Activated T-helper 2 cell treated with anti-CD3 and anti-CD28 coated beads, Interferon-gamma antibody, Interleukin-2, Interleukin-4, amounts not matched to agents 10 μg/mL and 5 μg/mL and 100 μg/mL, durations not matched to agents 14 hours and 24 hours and 36 hours (primary cell): ENCODE measurements at regions not wholly inside any gene's neighbourhood (a gene's known extent, or its start where the extent isn't known, plus 50 kb on each side); places are given as distances from the start of the nearest gene placed in this dataset.
"Not testable (repeated sequence)": the region's sequence is repeated elsewhere in the genome, so short reads cannot be mapped to it uniquely, and the experiment has no call there.

Experiments used
- DNase-seq: peaks from one replicate; pipeline ENCODE4 v3.0.0; 2021; ENCODE audit warnings: low spot score
- H3K27ac Mint-ChIP-seq: one replicate; pipeline ENCODE4 v1.8.0; 2021; ENCODE audit warnings: mixed read lengths
- H3K27me3 Mint-ChIP-seq: one replicate; pipeline ENCODE4 v1.8.0; 2021; ENCODE audit warnings: low read depth, mixed read lengths
- H3K36me3 Mint-ChIP-seq: one replicate; pipeline ENCODE4 v1.8.0; 2021; ENCODE audit warnings: low read depth, mixed read lengths
- H3K4me1 Mint-ChIP-seq: one replicate; pipeline ENCODE4 v1.8.0; 2021; ENCODE audit warnings: low read depth, mixed read lengths
- H3K4me3 Mint-ChIP-seq: one replicate; pipeline ENCODE4 v1.8.0; 2021; ENCODE audit warnings: low read depth, mild to moderate bottlenecking, moderate library complexity, mixed read lengths
- H3K9me3 Mint-ChIP-seq: one replicate; pipeline ENCODE4 v1.8.0; 2021; ENCODE audit warnings: mixed read lengths
- intact Hi-C: fragments of 100-400 bp; cut with micrococcal nuclease; formaldehyde crosslinking; loops from one replicate; pipeline ENCODE4 v1.15.1; 2023

- no peak overlapping the region for H3K27ac Mint-ChIP-seq
- H3K4me1 Mint-ChIP-seq = no peaks in the 10 kb centered on the region
- peaks cover 8% of the 10 kb centered on the region for H3K9me3 Mint-ChIP-seq
- intact Hi-C loops = no loop called here
- H3K4me3 Mint-ChIP-seq = no peak overlapping the region
- DNase-seq = no peak
- no peaks in the 10 kb centered on the region for H3K27me3 Mint-ChIP-seq
- no peaks in the 10 kb centered on the region for H3K36me3 Mint-ChIP-seq
Observed at GRCh38 chr5:117547192-117547591, 972.6 kb upstream of the SEMA6A start.

DNA sequence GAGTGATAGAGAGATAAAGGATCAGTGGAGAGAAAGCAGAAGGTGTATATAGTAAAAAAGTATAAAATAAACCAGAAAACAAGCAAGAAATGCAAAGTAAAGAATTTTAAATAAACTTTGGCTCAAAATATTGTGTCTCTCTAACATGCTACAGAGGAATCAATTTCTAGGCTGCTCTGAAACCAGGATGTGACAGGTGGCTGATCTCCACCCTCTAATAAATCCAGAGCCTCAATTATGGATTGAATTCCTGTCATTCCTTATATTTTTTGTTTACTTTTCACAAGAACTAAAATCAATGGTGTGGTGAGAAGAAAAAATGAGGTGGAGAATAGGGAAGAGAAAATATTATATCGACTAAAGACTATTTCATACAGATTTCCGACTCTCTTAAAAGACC is 965.1 kb upstream of the SEMA6A start:
- DNase-seq = no peak
- no peak overlapping the region for H3K4me3 Mint-ChIP-seq
- H3K27me3 Mint-ChIP-seq = no peaks in the 10 kb centered on the region
- intact Hi-C loops = no loop called here
- no peaks in the 10 kb centered on the region for H3K4me1 Mint-ChIP-seq
- H3K9me3 Mint-ChIP-seq = peaks cover 22% of the 10 kb centered on the region
- H3K27ac Mint-ChIP-seq = no peak overlapping the region
- H3K36me3 Mint-ChIP-seq = no peaks in the 10 kb centered on the region

- no peak for DNase-seq
- no peak overlapping the region for H3K27ac Mint-ChIP-seq
- H3K36me3 Mint-ChIP-seq = no peaks in the 10 kb centered on the region
- no peaks in the 10 kb centered on the region for H3K27me3 Mint-ChIP-seq
- H3K4me3 Mint-ChIP-seq = no peak overlapping the region
- intact Hi-C loops = no loop called here
- H3K9me3 Mint-ChIP-seq = peaks cover 8% of the 10 kb centered on the region
- H3K4me1 Mint-ChIP-seq = no peaks in the 10 kb centered on the region
Observed at GRCh38 chr5:117533792-117534191, 959.2 kb upstream of the SEMA6A start.

GRCh38 chr5:117533051-117533670 is 958.5 kb upstream of the SEMA6A start:
- H3K27ac Mint-ChIP-seq, H3K36me3 Mint-ChIP-seq, H3K27me3 Mint-ChIP-seq, intact Hi-C loops, DNase-seq, H3K4me3 Mint-ChIP-seq, H3K4me1 Mint-ChIP-seq, H3K9me3 Mint-ChIP-seq: not testable (repeated sequence)

- no peaks in the 10 kb centered on the region for H3K9me3 Mint-ChIP-seq
- no peaks in the 10 kb centered on the region for H3K4me1 Mint-ChIP-seq
- no peak overlapping the region for H3K27ac Mint-ChIP-seq
- DNase-seq = no peak
- H3K36me3 Mint-ChIP-seq = no peaks in the 10 kb centered on the region
- intact Hi-C loops = no loop called here
- H3K27me3 Mint-ChIP-seq = no peaks in the 10 kb centered on the region
- no peak overlapping the region for H3K4me3 Mint-ChIP-seq
Observed at GRCh38 chr5:117519957-117520500, 945.4 kb upstream of the SEMA6A start.

- H3K27me3 Mint-ChIP-seq = no peaks in the 10 kb centered on the region
- no peaks in the 10 kb centered on the region for H3K4me1 Mint-ChIP-seq
- no peaks in the 10 kb centered on the region for H3K9me3 Mint-ChIP-seq
- H3K4me3 Mint-ChIP-seq = no peak overlapping the region
- intact Hi-C loops = no loop called here
- H3K36me3 Mint-ChIP-seq = no peaks in the 10 kb centered on the region
- H3K27ac Mint-ChIP-seq = no peak overlapping the region
- no peak for DNase-seq
Observed at GRCh38 chr5:117504305-117504704, 929.7 kb upstream of the SEMA6A start.

GRCh38 chr5:117497601-117498000 is 923.0 kb upstream of the SEMA6A start:
- Mint-ChIP-seq H3K4me1 (no peaks in the 10 kb centered on the region), H3K36me3 (no peaks in the 10 kb centered on the region), H3K9me3 (no peaks in the 10 kb centered on the region), H3K27ac (no peak overlapping the region), H3K4me3 (no peak overlapping the region), H3K27me3 (no peaks in the 10 kb centered on the region)
- intact Hi-C loops = no loop called here
- DNase-seq = no peak

DNA sequence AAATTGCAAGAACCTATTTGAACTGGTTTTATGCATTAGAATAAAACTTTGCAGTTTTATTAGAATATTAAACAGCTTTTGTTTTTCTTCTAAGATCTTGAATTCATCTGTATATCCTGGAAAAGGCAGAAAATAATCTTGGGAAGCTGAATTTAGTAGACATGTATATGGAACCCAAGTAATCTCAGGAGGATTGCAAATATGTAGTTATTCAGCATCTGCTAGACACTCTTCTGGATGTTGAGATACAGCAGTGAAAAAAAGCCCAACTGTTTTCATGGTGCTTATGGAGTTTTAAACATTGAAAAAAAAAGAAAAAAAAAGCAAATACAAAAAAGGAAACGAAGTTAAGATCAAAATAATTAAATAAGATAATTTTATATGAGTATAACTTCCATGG is 922.2 kb upstream of the SEMA6A start:
- intact Hi-C loops = no loop called here
- Mint-ChIP-seq H3K27me3 (no peaks in the 10 kb centered on the region), H3K9me3 (no peaks in the 10 kb centered on the region), H3K36me3 (no peaks in the 10 kb centered on the region), H3K4me3 (no peak overlapping the region), H3K4me1 (no peaks in the 10 kb centered on the region), H3K27ac (no peak overlapping the region)
- DNase-seq = no peak

- intact Hi-C loops = no loop called here
- Mint-ChIP-seq H3K36me3 (no peaks in the 10 kb centered on the region), H3K4me1 (no peaks in the 10 kb centered on the region), H3K9me3 (no peaks in the 10 kb centered on the region), H3K27ac (no peak overlapping the region), H3K27me3 (no peaks in the 10 kb centered on the region), H3K4me3 (no peak overlapping the region)
- DNase-seq = no peak
Observed at GRCh38 chr5:117494188-117494587, 919.6 kb upstream of the SEMA6A start.

DNA sequence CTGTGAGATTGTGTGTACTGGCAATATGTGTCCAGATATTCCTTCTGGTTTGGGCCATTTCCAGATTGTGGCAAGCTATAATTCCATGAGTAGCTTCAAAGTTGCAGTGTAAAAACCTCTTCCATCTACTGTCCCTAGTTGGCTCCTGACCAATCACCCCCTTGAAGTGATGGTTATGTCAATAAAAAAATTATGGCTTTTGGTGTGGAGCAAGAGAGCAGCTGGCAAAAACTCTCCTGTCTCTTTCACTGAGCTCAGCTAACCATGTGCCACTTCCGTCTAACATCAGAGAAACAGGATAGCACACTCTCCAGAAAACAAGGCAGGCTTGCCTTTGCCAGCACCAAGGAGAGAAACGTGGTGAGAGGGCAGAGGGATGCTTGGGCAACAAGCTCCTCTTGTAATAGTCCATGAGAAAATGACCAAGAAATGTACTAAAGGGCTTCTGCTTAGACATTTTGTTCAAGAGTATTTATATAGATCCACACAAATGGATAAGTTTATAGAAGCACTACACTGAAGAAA is 914.4 kb upstream of the SEMA6A start:
- Mint-ChIP-seq H3K4me3 (no peak overlapping the region), H3K27me3 (no peaks in the 10 kb centered on the region), H3K36me3 (no peaks in the 10 kb centered on the region), H3K4me1 (no peaks in the 10 kb centered on the region), H3K9me3 (no peaks in the 10 kb centered on the region), H3K27ac (no peak overlapping the region)
- no peak for DNase-seq
- intact Hi-C loops = no loop called here

GRCh38 chr5:117487556-117487955 is 912.9 kb upstream of the SEMA6A start:
- no peaks in the 10 kb centered on the region for H3K4me1 Mint-ChIP-seq
- no peak overlapping the region for H3K4me3 Mint-ChIP-seq
- no peak overlapping the region for H3K27ac Mint-ChIP-seq
- no peaks in the 10 kb centered on the region for H3K27me3 Mint-ChIP-seq
- H3K9me3 Mint-ChIP-seq = no peaks in the 10 kb centered on the region
- intact Hi-C loops = no loop called here
- no peaks in the 10 kb centered on the region for H3K36me3 Mint-ChIP-seq
- DNase-seq = no peak

GRCh38 chr5:117486879-117487391 is 912.3 kb upstream of the SEMA6A start:
- Mint-ChIP-seq H3K9me3 (no peaks in the 10 kb centered on the region), H3K27ac (no peak overlapping the region), H3K4me3 (no peak overlapping the region), H3K4me1 (no peaks in the 10 kb centered on the region), H3K36me3 (no peaks in the 10 kb centered on the region), H3K27me3 (no peaks in the 10 kb centered on the region)
- intact Hi-C loops = no loop called here
- DNase-seq = no peak

- no peaks in the 10 kb centered on the region for H3K36me3 Mint-ChIP-seq
- no peaks in the 10 kb centered on the region for H3K9me3 Mint-ChIP-seq
- no peak for DNase-seq
Observed at GRCh38 chr5:117486261-117486660, 911.6 kb upstream of the SEMA6A start.

More at GRCh38 chr5:117486261-117486660, 911.6 kb upstream of the SEMA6A start:
- H3K4me1 Mint-ChIP-seq = no peaks in the 10 kb centered on the region
- H3K27ac Mint-ChIP-seq = no peak overlapping the region
- intact Hi-C loops = no loop called here
- H3K27me3 Mint-ChIP-seq = no peaks in the 10 kb centered on the region
- no peak overlapping the region for H3K4me3 Mint-ChIP-seq
